HCT116 (cell line): ENCODE measurements at regions not wholly inside any gene's neighbourhood (a gene's known extent, or its start where the extent isn't known, plus 50 kb on each side); places are given as distances from the start of the nearest gene placed in this dataset.

Source experiments
- ATAC-seq: fragments of 200-7000 bp; cut with Tn5 transposase; 2 replicates; pipeline ENCODE4 v1.9.1; 2020; ENCODE audit warnings: mild to moderate bottlenecking, moderate library complexity
- BruUV-seq: library from RNA; stranded (reverse); fragments of 400-500 nt; replicated peaks from 2 replicates; lab custom pipeline; 2021; lab: Mats Ljungman, UMichigan
- CTCF ChIA-PET: fragments of 300-600 bp; sonication (Branson Sonifier 250); formaldehyde crosslinking; loops from one replicate; lab custom pipeline; 2021; ENCODE audit warnings: antibody characterized with exemption; lab: Charles Lee
- POLR2A ChIA-PET: fragments of 300-600, 350-600 bp; sonication (Branson Sonifier 250); formaldehyde crosslinking; loops from one replicate; lab custom pipeline; 2021; ENCODE audit warnings: antibody characterized with exemption; lab: Charles Lee
- RAD21 ChIA-PET, 2 experiments: fragments of 300-600 bp; sonication (Branson Sonifier 250); formaldehyde crosslinking; loops; one replicate each; lab custom pipeline; 2023; ENCODE audit warnings: low total read pairs in 2 of 2; ENCODE audit not compliant: uncharacterized antibody in 2 of 2, unreplicated experiment in 2 of 2, low non-redundant PET in 1 of 2; lab: Charles Lee
- DNase-seq: peaks from one replicate; pipeline ENCODE4 v3.0.0-alpha.2; 2010; ENCODE audit warnings: low read depth, low spot score
- H2AFZ ChIP-seq: fragments of 200-600 bp; shearing (Covaris generic), sonication (generic); 2 replicates; pipeline ENCODE4 v1.6.1; 2017; ENCODE audit warnings: low read depth, mixed run types, mixed read lengths, antibody characterized with exemption, low read length; ENCODE audit not compliant: poor library complexity, severe bottlenecking
- H3K27ac ChIP-seq: 2 replicates; pipeline ENCODE4 v1.5.1; 2012; ENCODE audit warnings: low read depth, low read length
- H3K27me3 ChIP-seq: fragments of 200-600 bp; sonication (generic); 2 replicates; pipeline ENCODE4 v1.6.1; 2016; ENCODE audit warnings: mixed run types, low read length, mixed read lengths; ENCODE audit not compliant: insufficient read depth
- H3K36me3 ChIP-seq, 2 experiments: fragments of 200-500 bp in 1 of 2; fragments of 200-600 bp in 1 of 2; sonication (Bioruptor generic) in 1 of 2; sonication (generic) in 1 of 2; 2 replicates each; pipeline versions ENCODE4 v1.5.1 to v1.6.1; 2014 to 2016; ENCODE audit warnings: low read length in 2 of 2, inconsistent platforms in 1 of 2, mixed read lengths in 1 of 2, mixed run types in 1 of 2; ENCODE audit not compliant: insufficient read depth in 2 of 2, control insufficient read depth in 1 of 2
- H3K4me1 ChIP-seq, 2 experiments: fragments of 200-600 bp in 1 of 2; sonication (generic) in 1 of 2; 2 replicates each; pipeline versions ENCODE4 v1.5.1 to v1.6.1; 2012 to 2017; ENCODE audit warnings: low read length in 2 of 2, inconsistent platforms in 1 of 2, mild to moderate bottlenecking in 1 of 2, mixed read lengths in 1 of 2, mixed run types in 1 of 2, moderate library complexity in 1 of 2; ENCODE audit not compliant: insufficient read depth in 2 of 2, control insufficient read depth in 1 of 2
- H3K4me2 ChIP-seq: fragments of 200-600 bp; sonication (generic); 2 replicates; pipeline ENCODE4 v1.6.1; 2017; ENCODE audit warnings: mixed run types, low read length, mixed read lengths
- H3K4me3 ChIP-seq, 2 experiments: fragments of 200-600 bp in 1 of 2; sonication (generic) in 1 of 2; replicated peaks in 1 of 2; 2 replicates each; pipeline ENCODE4 v1.5.1; 2011 to 2016; ENCODE audit warnings: low read length in 2 of 2, control low read depth in 1 of 2, low read depth in 1 of 2, mild to moderate bottlenecking in 1 of 2, mixed read lengths in 1 of 2, mixed run types in 1 of 2
- H3K79me2 ChIP-seq: fragments of 200-600 bp; sonication (generic); 2 replicates; pipeline ENCODE4 v1.6.1; 2017; ENCODE audit warnings: mild to moderate bottlenecking, mixed run types, low read length, moderate library complexity, mixed read lengths; ENCODE audit not compliant: insufficient read depth
- H3K9ac ChIP-seq: fragments of 200-600 bp; sonication (generic); 2 replicates; pipeline ENCODE4 v1.6.1; 2016; ENCODE audit warnings: low read length, mixed read lengths
- H3K9me2 ChIP-seq: fragments of 200-600 bp; sonication (generic), shearing (Covaris generic); 2 replicates; pipeline ENCODE4 v1.6.1; 2017; ENCODE audit warnings: mixed run types, mild to moderate bottlenecking, moderate library complexity; ENCODE audit not compliant: insufficient read depth
- H3K9me3 ChIP-seq, 2 experiments: fragments of 200-500 bp in 1 of 2; fragments of 200-600 bp in 1 of 2; sonication (Bioruptor generic) in 1 of 2; sonication (generic) in 1 of 2; 2 replicates each; pipeline ENCODE4 v1.6.1; 2014 to 2017; ENCODE audit warnings: low read length in 2 of 2, mixed read lengths in 2 of 2, inconsistent platforms in 1 of 2, low read depth in 1 of 2, mild to moderate bottlenecking in 1 of 2, mixed run types in 1 of 2, moderate library complexity in 1 of 2; ENCODE audit not compliant: control insufficient read depth in 1 of 2, insufficient read depth in 1 of 2
- H4K20me1 ChIP-seq: fragments of 200-600 bp; sonication (generic), shearing (Covaris generic); 2 replicates; pipeline ENCODE4 v1.6.1; 2017; ENCODE audit warnings: mixed run types, mild to moderate bottlenecking, moderate library complexity; ENCODE audit not compliant: insufficient read depth
- ATF3 ChIP-seq: IDR thresholded peaks from 2 replicates; pipeline ENCODE4 v1.6.1; 2012
- CBX3 ChIP-seq: IDR thresholded peaks from 2 replicates; pipeline ENCODE4 v1.6.1; 2012; ENCODE audit warnings: low read depth
- CEBPB ChIP-seq: IDR thresholded peaks from 2 replicates; pipeline ENCODE4 v1.6.1; 2012; ENCODE audit warnings: low read depth
- CTCF ChIP-seq, 3 experiments: fragments of 200-600 bp in 1 of 3; sonication (generic) in 1 of 3; IDR thresholded peaks in 2 of 3; conservative IDR thresholded peaks in 1 of 3; 2 replicates each; pipeline ENCODE4 v1.5.1; 2012 to 2017; ENCODE audit warnings: low read depth in 2 of 3, low read length in 2 of 3, antibody characterized with exemption in 1 of 3, borderline replicate concordance in 1 of 3, control low read depth in 1 of 3, mild to moderate bottlenecking in 1 of 3, mixed read lengths in 1 of 3, mixed run types in 1 of 3, moderate library complexity in 1 of 3; ENCODE audit not compliant: insufficient read depth in 1 of 3
- ELF1 ChIP-seq: IDR thresholded peaks from 2 replicates; pipeline ENCODE4 v1.6.1; 2012; ENCODE audit warnings: low read depth, borderline replicate concordance
- EZH2 ChIP-seq: fragments of 200-600 bp; sonication (generic); IDR thresholded peaks from 2 replicates; pipeline ENCODE4 v1.6.1; 2017; ENCODE audit warnings: antibody characterized with exemption, mixed run types
- JUND ChIP-seq: IDR thresholded peaks from 2 replicates; pipeline ENCODE4 v1.6.1; 2012
- POLR2A ChIP-seq: IDR thresholded peaks from 2 replicates; pipeline ENCODE4 v1.7.0; 2011; ENCODE audit warnings: borderline replicate concordance; ENCODE audit not compliant: insufficient read depth, insufficient read length; ENCODE audit errors: extremely low read depth
- TCF7L2 ChIP-seq: IDR thresholded peaks from 2 replicates; pipeline ENCODE4 v1.7.0; 2011; ENCODE audit warnings: borderline replicate concordance, inconsistent platforms; ENCODE audit not compliant: insufficient read depth, insufficient read length; ENCODE audit errors: extremely low read depth
- YY1 ChIP-seq: IDR thresholded peaks from 2 replicates; pipeline ENCODE4 v1.6.1; 2011; ENCODE audit warnings: low read length, low read depth, moderate library complexity, mild to moderate bottlenecking; ENCODE audit not compliant: insufficient replicate concordance; ENCODE audit errors: extremely low read depth
- ZNF274 ChIP-seq: fragments of 200-500 bp; sonication (Bioruptor generic); IDR thresholded peaks from 2 replicates; pipeline ENCODE4 v1.6.1; 2014; ENCODE audit warnings: mild to moderate bottlenecking, low read depth, low read length, inconsistent platforms
- intact Hi-C: fragments of 100-400 bp; cut with micrococcal nuclease; formaldehyde crosslinking; loops from 2 replicates; pipeline ENCODE4 v1.10.0; 2022

GRCh38 chr5:135114759-135115158 is 80.7 kb upstream of the PITX1 start:
- RAD21 ChIA-PET = no interaction called here
- no peak for DNase-seq
- no TSS peak for BruUV-seq

More at GRCh38 chr5:135114759-135115158, 80.7 kb upstream of the PITX1 start:
- no peak overlapping the region for H3K27ac ChIP-seq
- H3K9ac ChIP-seq = no peak overlapping the region
- no peak overlapping the region for H2AFZ ChIP-seq
- no peak overlapping the region for H3K4me3 ChIP-seq
- no peaks in the 10 kb centered on the region for H3K79me2 ChIP-seq
- H4K20me1 ChIP-seq = no peaks in the 10 kb centered on the region
- H3K36me3 ChIP-seq = no peaks in the 10 kb centered on the region
- no peaks in the 10 kb centered on the region for H3K9me3 ChIP-seq
- no peak overlapping the region for H3K4me2 ChIP-seq
- POLR2A ChIA-PET = no interaction called here
- H3K27me3 ChIP-seq = no peaks in the 10 kb centered on the region
- no peaks in the 10 kb centered on the region for H3K9me2 ChIP-seq
- intact Hi-C loops = no loop called here
- TF ChIP-seq EZH2 (no peak), CBX3 (no peak), JUND (no peak), CEBPB (no peak), ZNF274 (no peak), ELF1 (no peak), ATF3 (no peak), TCF7L2 (no peak), YY1 (no peak), CTCF (IDR thresholded peaks at IDR 0.05 in 2 of 3, conservative IDR thresholded peaks at IDR 0.05 in 1 of 3; ENCODE audit: borderline replicate concordance in 1 of 3, insufficient read depth in 1 of 3, low read depth in 2 of 3, low read length in 2 of 3) (no peak), POLR2A (no peak)
- TF ChIP-seq, all 23 proteins: peak for 0
- ATAC-seq = no peak
- H3K4me1 ChIP-seq = peaks cover 0 to 15% of the 10 kb centered on the region in 2 experiments; a peak in 1 of 4 replicates
- CTCF ChIA-PET = no interaction called here
